NCI-H1436 (cell line): ENCODE measurements at regions not wholly inside any gene's neighbourhood (a gene's known extent, or its start where the extent isn't known, plus 50 kb on each side); places are given as distances from the start of the nearest gene placed in this dataset.

ENCODE experiments used
- DNase-seq: peaks from one replicate; lab custom pipeline; 2025; lab: John Stamatoyannopoulos, UW

GRCh38 chr7:108974641-108975040, 405.0 kb downstream of the DNAJB9 start:
- DNase-seq, result no peak

- no peak for DNase-seq
Measured at GRCh38 chr7:108985037-108985436, 415.4 kb downstream of the DNAJB9 start.

- no peak for DNase-seq
Measured at GRCh38 chr7:108989319-108989718, 419.6 kb downstream of the DNAJB9 start.

GRCh38 chr7:108997480-108997879, 427.8 kb downstream of the DNAJB9 start:
- no peak for DNase-seq

- no peak for DNase-seq
Measured at GRCh38 chr7:109003742-109004141, 434.1 kb downstream of the DNAJB9 start.

GRCh38 chr7:109009636-109010035, 440.0 kb downstream of the DNAJB9 start:
- no peak for DNase-seq

GRCh38 chr7:109020251-109020650, 450.6 kb downstream of the DNAJB9 start:
- no peak for DNase-seq

- DNase-seq, result no peak
Measured at GRCh38 chr7:109021390-109021789, 451.7 kb downstream of the DNAJB9 start.

GRCh38 chr7:109029866-109030265, 460.2 kb downstream of the DNAJB9 start:
- no peak for DNase-seq

GRCh38 chr7:109044691-109045090, 475.0 kb downstream of the DNAJB9 start:
- DNase-seq, result no peak

- DNase-seq, result no peak
Measured at GRCh38 chr7:109049366-109049765, 479.7 kb downstream of the DNAJB9 start.

GRCh38 chr7:109059089-109059488, 489.4 kb downstream of the DNAJB9 start:
- no peak for DNase-seq

GRCh38 chr7:109062798-109063197, 493.1 kb downstream of the DNAJB9 start:
- no peak for DNase-seq

GRCh38 chr7:109073543-109073942, 503.9 kb downstream of the DNAJB9 start:
- DNase-seq, result no peak

- no peak for DNase-seq
Measured at GRCh38 chr7:109076396-109076972, 506.8 kb downstream of the DNAJB9 start.

- DNase-seq, result no peak
Measured at GRCh38 chr7:109091042-109091441, 521.4 kb downstream of the DNAJB9 start.

GRCh38 chr7:109092268-109092667, 522.6 kb downstream of the DNAJB9 start:
- no peak for DNase-seq

GRCh38 chr7:109101332-109101731, 531.7 kb downstream of the DNAJB9 start:
- DNase-seq, result no peak

GRCh38 chr7:109109558-109109957, 539.9 kb downstream of the DNAJB9 start:
- no peak for DNase-seq

GRCh38 chr7:109111086-109111485, 541.4 kb downstream of the DNAJB9 start:
- DNase-seq, result no peak

- no peak for DNase-seq
Measured at GRCh38 chr7:109121599-109122300, 552.1 kb downstream of the DNAJB9 start.

GRCh38 chr7:109125001-109125400, 555.3 kb downstream of the DNAJB9 start:
- no peak for DNase-seq

GRCh38 chr7:109126404-109127050, 556.9 kb downstream of the DNAJB9 start:
- DNase-seq, result no peak
